SKM-1 (cell line): ENCODE measurements at regions not wholly inside any gene's neighbourhood (a gene's known extent, or its start where the extent isn't known, plus 50 kb on each side); places are given as distances from the start of the nearest gene placed in this dataset.

ENCODE experiments used
- DNase-seq: peaks from one replicate; lab custom pipeline; 2025; ENCODE audit not compliant: unreplicated experiment; lab: John Stamatoyannopoulos, UW

GRCh38 chr22:49207008-49208003, 620.4 kb downstream of the BRD1 start:
- DNase-seq = no peak

- no peak for DNase-seq
These were observed 621.4 kb downstream of the BRD1 start for GRCh38 chr22:49206281-49206680.

- no peak for DNase-seq
These were observed 622.2 kb downstream of the BRD1 start for GRCh38 chr22:49205483-49205800.

- no peak for DNase-seq
These were observed 622.8 kb downstream of the BRD1 start for GRCh38 chr22:49204599-49205482.

GRCh38 chr22:49203859-49204598, 623.6 kb downstream of the BRD1 start:
- DNase-seq = no peak

GRCh38 chr22:49203091-49203858, 624.4 kb downstream of the BRD1 start:
- no peak for DNase-seq

GRCh38 chr22:49202226-49202625, 625.4 kb downstream of the BRD1 start:
- no peak for DNase-seq

- no peak for DNase-seq
These were observed 626.4 kb downstream of the BRD1 start for GRCh38 chr22:49201046-49201970.

GRCh38 chr22:49199224-49199623, 628.4 kb downstream of the BRD1 start:
- DNase-seq = no peak

GRCh38 chr22:49198705-49199084, 629.0 kb downstream of the BRD1 start:
- DNase-seq = no peak

GRCh38 chr22:49197986-49198704, 629.5 kb downstream of the BRD1 start:
- no peak for DNase-seq

GRCh38 chr22:49197505-49197904, 630.2 kb downstream of the BRD1 start:
- no peak for DNase-seq

- no peak for DNase-seq
These were observed 631.6 kb downstream of the BRD1 start for GRCh38 chr22:49196046-49196511.

- no peak for DNase-seq
These were observed 632.0 kb downstream of the BRD1 start for GRCh38 chr22:49195636-49196035.

- DNase-seq = no peak
These were observed 633.7 kb downstream of the BRD1 start for GRCh38 chr22:49193901-49194465.

GRCh38 chr22:49193348-49193747, 634.3 kb downstream of the BRD1 start:
- no peak for DNase-seq

- no peak for DNase-seq
These were observed 634.8 kb downstream of the BRD1 start for GRCh38 chr22:49192857-49193250.

- DNase-seq = no peak
These were observed 635.4 kb downstream of the BRD1 start for GRCh38 chr22:49192180-49192856.
